ENCODE measurements at regions not wholly inside any gene's neighbourhood (a gene's known extent, or its start where the extent isn't known, plus 50 kb on each side); places are given as distances from the start of the nearest gene placed in this dataset.

DNA sequence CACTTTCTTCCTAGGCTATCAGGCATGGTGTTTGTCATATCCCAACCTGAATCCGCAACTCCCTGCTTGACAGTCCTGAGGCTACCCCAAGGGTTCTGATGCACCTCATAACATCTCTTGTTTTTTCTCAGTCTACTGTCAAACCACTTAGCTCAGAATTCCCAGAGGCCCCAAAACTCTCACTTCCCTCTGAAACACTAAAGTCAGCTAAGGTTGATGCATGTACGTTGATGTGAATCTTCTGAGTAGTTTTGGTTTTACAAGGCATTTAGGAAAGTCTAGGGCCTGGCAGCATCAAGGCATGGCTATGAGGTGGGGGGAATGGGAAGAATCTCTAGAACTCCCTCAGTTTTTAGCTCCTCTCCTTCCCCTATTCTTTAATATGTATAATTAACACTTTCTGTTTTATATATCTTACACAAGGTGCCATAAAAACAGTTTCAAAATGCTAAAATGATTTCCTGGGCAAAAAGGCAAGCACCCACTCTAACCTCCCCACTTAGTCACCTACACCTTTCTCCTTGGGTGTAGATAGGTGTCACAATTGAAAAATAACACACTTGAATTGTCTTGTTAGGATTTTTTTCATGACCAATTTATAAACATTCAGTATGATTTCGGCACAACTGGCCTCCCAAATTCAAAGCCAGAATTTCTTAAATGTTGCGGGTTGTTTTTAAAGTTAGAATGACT lies 71.4 kb upstream of the TANK start:
- H3K27ac ChIP-seq (ENCODE audit: low read depth) = no peak overlapping the region
- H3K4me2 ChIP-seq = no peak overlapping the region
- H3K9me2 ChIP-seq (ENCODE audit: insufficient read depth) = no peaks in the 10 kb centered on the region
- H3K27ac Mint-ChIP-seq = no peak overlapping the region
- H4K20me1 ChIP-seq (replicated peaks; ENCODE audit: insufficient read depth) = no peaks in the 10 kb centered on the region
- H3K9me3 Mint-ChIP-seq = no peaks in the 10 kb centered on the region
- no peak for TF ChIP-seq EZH2phosphoT487 (IDR thresholded peaks at IDR 0.05; ENCODE audit: unreplicated experiment)
- no peak for TF ChIP-seq ZNF114 (CRISPR knock-in tag; IDR thresholded peaks at IDR 0.05)
- no peak for TF ChIP-seq NANOG (IDR thresholded peaks at IDR 0.05; ENCODE audit: borderline replicate concordance)
- no peak for TF ChIP-seq POLR2AphosphoS5 (IDR thresholded peaks at IDR 0.05; ENCODE audit: low read depth)
- TF ChIP-seq, protein P1, sequence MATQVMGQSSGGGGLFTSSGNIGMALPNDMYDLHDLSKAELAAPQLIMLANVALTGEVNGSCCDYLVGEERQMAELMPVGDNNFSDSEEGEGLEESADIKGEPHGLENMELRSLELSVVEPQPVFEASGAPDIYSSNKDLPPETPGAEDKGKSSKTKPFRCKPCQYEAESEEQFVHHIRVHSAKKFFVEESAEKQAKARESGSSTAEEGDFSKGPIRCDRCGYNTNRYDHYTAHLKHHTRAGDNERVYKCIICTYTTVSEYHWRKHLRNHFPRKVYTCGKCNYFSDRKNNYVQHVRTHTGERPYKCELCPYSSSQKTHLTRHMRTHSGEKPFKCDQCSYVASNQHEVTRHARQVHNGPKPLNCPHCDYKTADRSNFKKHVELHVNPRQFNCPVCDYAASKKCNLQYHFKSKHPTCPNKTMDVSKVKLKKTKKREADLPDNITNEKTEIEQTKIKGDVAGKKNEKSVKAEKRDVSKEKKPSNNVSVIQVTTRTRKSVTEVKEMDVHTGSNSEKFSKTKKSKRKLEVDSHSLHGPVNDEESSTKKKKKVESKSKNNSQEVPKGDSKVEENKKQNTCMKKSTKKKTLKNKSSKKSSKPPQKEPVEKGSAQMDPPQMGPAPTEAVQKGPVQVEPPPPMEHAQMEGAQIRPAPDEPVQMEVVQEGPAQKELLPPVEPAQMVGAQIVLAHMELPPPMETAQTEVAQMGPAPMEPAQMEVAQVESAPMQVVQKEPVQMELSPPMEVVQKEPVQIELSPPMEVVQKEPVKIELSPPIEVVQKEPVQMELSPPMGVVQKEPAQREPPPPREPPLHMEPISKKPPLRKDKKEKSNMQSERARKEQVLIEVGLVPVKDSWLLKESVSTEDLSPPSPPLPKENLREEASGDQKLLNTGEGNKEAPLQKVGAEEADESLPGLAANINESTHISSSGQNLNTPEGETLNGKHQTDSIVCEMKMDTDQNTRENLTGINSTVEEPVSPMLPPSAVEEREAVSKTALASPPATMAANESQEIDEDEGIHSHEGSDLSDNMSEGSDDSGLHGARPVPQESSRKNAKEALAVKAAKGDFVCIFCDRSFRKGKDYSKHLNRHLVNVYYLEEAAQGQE (IDR thresholded peaks at IDR 0.05; ENCODE audit: unreplicated experiment) = no peak
- TF ChIP-seq EZH2 (IDR thresholded peaks at IDR 0.05; ENCODE audit: low read depth, unreplicated experiment) = no peak
- TF ChIP-seq CREB1 (CRISPR knock-in tag; IDR thresholded peaks at IDR 0.05; ENCODE audit: low read depth) = no peak
- H3K79me2 ChIP-seq (replicated peaks; ENCODE audit: insufficient read depth) = no peaks in the 10 kb centered on the region
- H2AFZ ChIP-seq = no peak overlapping the region
- H3K4me3 Mint-ChIP-seq = no peak overlapping the region
- H3K36me3 ChIP-seq (ENCODE audit: insufficient read depth) = no peaks in the 10 kb centered on the region
- no peaks in the 10 kb centered on the region for H3K4me1 ChIP-seq (ENCODE audit: insufficient read depth)
- no peak for DNase-seq (ENCODE audit: low spot score)
- no peaks in the 10 kb centered on the region for H3F3A ChIP-seq (replicated peaks; ENCODE audit: low read depth)
- H3K4me1 Mint-ChIP-seq = no peaks in the 10 kb centered on the region
- no peaks in the 10 kb centered on the region for H3K27me3 ChIP-seq (ENCODE audit: insufficient read depth)
- H3K27me3 Mint-ChIP-seq (ENCODE audit: insufficient read depth, low read depth, poor library complexity) = no peaks in the 10 kb centered on the region
- no peak for ATAC-seq
- H3K36me3 Mint-ChIP-seq (ENCODE audit: low read depth) = no peaks in the 10 kb centered on the region
- H3K4me3 ChIP-seq = no peak overlapping the region

DNA sequence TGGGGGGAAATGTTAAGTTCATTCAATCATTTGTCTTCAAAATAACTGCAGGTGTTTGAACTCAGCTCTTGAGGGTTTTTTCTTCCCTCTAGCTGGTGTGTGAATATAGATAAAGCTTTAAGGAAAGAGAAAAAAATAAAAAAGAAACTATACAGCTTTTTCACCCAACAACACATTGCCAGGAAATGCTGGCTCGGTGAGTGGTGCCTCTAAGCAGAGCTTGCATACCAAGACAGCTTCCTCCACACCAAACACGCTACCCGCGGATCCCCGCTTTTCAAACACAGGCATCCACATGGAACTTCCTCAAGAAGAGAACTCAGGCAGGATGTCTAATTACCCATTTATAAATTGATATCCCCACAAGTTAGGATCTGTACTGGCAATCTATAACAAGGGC lies 69.8 kb upstream of the TANK start:
- ATAC-seq (no peak), DNase-seq (ENCODE audit: low spot score) (no peak)
- Histone ChIP-seq H3K79me2 (replicated peaks; ENCODE audit: insufficient read depth) (no peaks in the 10 kb centered on the region), H2AFZ (peak overlapping the region; percentile 3; the same call in 1 of the 2 replicates), H3K4me1 (ENCODE audit: insufficient read depth) (no peaks in the 10 kb centered on the region), H3F3A (replicated peaks; ENCODE audit: low read depth) (no peaks in the 10 kb centered on the region), H4K20me1 (replicated peaks; ENCODE audit: insufficient read depth) (no peaks in the 10 kb centered on the region), H3K4me3 (no peak overlapping the region), H3K36me3 (ENCODE audit: insufficient read depth) (no peaks in the 10 kb centered on the region), H3K27ac (ENCODE audit: low read depth) (no peak overlapping the region), H3K9me2 (ENCODE audit: insufficient read depth) (no peaks in the 10 kb centered on the region), H3K27me3 (ENCODE audit: insufficient read depth) (no peaks in the 10 kb centered on the region), H3K4me2 (no peak overlapping the region)
- Mint-ChIP-seq H3K9me3 (no peaks in the 10 kb centered on the region), H3K36me3 (ENCODE audit: low read depth) (no peaks in the 10 kb centered on the region), H3K27me3 (ENCODE audit: insufficient read depth, low read depth, poor library complexity) (no peaks in the 10 kb centered on the region), H3K4me3 (no peak overlapping the region), H3K4me1 (no peaks in the 10 kb centered on the region), H3K27ac (no peak overlapping the region)
- TF ChIP-seq, protein P1 (IDR thresholded peaks at IDR 0.05; ENCODE audit: unreplicated experiment) = no peak
- TF ChIP-seq, protein P2, sequence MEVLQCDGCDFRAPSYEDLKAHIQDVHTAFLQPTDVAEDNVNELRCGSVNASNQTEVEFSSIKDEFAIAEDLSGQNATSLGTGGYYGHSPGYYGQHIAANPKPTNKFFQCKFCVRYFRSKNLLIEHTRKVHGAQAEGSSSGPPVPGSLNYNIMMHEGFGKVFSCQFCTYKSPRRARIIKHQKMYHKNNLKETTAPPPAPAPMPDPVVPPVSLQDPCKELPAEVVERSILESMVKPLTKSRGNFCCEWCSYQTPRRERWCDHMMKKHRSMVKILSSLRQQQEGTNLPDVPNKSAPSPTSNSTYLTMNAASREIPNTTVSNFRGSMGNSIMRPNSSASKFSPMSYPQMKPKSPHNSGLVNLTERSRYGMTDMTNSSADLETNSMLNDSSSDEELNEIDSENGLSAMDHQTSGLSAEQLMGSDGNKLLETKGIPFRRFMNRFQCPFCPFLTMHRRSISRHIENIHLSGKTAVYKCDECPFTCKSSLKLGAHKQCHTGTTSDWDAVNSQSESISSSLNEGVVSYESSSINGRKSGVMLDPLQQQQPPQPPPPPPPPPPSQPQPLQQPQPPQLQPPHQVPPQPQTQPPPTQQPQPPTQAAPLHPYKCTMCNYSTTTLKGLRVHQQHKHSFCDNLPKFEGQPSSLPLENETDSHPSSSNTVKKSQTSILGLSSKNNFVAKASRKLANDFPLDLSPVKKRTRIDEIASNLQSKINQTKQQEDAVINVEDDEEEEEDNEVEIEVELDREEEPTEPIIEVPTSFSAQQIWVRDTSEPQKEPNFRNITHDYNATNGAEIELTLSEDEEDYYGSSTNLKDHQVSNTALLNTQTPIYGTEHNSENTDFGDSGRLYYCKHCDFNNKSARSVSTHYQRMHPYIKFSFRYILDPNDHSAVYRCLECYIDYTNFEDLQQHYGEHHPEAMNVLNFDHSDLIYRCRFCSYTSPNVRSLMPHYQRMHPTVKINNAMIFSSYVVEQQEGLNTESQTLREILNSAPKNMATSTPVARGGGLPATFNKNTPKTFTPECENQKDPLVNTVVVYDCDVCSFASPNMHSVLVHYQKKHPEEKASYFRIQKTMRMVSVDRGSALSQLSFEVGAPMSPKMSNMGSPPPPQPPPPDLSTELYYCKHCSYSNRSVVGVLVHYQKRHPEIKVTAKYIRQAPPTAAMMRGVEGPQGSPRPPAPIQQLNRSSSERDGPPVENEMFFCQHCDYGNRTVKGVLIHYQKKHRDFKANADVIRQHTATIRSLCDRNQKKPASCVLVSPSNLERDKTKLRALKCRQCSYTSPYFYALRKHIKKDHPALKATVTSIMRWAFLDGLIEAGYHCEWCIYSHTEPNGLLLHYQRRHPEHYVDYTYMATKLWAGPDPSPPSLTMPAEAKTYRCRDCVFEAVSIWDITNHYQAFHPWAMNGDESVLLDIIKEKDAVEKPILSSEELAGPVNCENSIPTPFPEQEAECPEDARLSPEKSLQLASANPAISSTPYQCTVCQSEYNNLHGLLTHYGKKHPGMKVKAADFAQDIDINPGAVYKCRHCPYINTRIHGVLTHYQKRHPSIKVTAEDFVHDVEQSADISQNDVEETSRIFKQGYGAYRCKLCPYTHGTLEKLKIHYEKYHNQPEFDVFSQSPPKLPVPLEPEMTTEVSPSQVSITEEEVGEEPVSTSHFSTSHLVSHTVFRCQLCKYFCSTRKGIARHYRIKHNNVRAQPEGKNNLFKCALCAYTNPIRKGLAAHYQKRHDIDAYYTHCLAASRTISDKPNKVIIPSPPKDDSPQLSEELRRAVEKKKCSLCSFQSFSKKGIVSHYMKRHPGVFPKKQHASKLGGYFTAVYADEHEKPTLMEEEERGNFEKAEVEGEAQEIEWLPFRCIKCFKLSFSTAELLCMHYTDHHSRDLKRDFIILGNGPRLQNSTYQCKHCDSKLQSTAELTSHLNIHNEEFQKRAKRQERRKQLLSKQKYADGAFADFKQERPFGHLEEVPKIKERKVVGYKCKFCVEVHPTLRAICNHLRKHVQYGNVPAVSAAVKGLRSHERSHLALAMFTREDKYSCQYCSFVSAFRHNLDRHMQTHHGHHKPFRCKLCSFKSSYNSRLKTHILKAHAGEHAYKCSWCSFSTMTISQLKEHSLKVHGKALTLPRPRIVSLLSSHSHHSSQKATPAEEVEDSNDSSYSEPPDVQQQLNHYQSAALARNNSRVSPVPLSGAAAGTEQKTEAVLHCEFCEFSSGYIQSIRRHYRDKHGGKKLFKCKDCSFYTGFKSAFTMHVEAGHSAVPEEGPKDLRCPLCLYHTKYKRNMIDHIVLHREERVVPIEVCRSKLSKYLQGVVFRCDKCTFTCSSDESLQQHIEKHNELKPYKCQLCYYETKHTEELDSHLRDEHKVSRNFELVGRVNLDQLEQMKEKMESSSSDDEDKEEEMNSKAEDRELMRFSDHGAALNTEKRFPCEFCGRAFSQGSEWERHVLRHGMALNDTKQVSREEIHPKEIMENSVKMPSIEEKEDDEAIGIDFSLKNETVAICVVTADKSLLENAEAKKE (CRISPR knock-in tag; IDR thresholded peaks at IDR 0.05) = no peak
- TF ChIP-seq POLR2AphosphoS5 (IDR thresholded peaks at IDR 0.05; ENCODE audit: low read depth) = no peak
- TF ChIP-seq ZNF114 (CRISPR knock-in tag; IDR thresholded peaks at IDR 0.05) = no peak
